D721Med (cell line): ENCODE measurements at regions not wholly inside any gene's neighbourhood (a gene's known extent, or its start where the extent isn't known, plus 50 kb on each side); places are given as distances from the start of the nearest gene placed in this dataset.

Experiments
- DNase-seq: peaks from one replicate; pipeline ENCODE4 v3.0.0; 2011; ENCODE audit warnings: low spot score; ENCODE audit not compliant: insufficient read length
- FAIRE-seq: peaks from 2 replicates; lab custom pipeline; 2011; peaks lifted over from hg19 to GRCh38; lab: Jason Lieb, UNC
- TF ChIP-seq, protein P1 (sequence below): IDR thresholded peaks from 2 replicates; pipeline ENCODE4 v1.5.1; 2012; ENCODE audit warnings: mild to moderate bottlenecking, control low read depth; ENCODE audit not compliant: insufficient read depth; ENCODE audit errors: missing control alignments

DNA sequence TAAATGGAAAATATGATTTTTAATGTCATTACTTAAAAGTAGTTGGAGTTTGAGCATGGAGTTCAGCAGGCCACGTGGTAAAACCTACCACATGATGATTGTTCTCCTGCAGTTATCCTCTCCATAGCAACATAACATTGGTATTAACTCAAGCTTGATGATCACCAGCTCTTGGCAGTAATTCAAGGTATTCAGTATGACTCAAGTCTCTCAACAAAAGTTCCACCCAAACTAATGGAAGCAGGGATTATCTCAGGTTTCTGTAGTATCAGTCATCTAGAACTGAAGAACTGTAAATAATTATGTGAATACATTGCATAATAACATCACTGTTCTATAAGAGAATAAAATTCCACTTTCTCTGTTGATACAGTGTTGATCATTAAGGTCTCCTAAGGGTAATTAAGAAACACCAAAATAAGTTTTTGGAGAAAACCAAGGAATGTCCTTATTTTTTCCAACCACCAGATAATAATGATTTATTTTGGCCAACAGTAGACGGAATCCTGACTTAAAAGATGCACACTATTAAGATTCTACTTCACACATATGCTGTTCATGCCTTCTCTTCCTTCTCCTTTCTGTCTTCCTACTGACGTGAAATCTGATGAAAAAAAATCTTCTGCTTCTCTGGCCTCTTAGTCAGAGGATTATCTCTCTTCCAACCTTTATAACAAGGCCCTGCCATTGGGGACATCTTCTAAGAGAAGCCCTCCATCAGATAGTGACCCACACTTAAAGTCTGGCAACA, 1092.3 kb downstream of the EFNB2 start:
- no peak for DNase-seq
- TF ChIP-seq, protein P1, sequence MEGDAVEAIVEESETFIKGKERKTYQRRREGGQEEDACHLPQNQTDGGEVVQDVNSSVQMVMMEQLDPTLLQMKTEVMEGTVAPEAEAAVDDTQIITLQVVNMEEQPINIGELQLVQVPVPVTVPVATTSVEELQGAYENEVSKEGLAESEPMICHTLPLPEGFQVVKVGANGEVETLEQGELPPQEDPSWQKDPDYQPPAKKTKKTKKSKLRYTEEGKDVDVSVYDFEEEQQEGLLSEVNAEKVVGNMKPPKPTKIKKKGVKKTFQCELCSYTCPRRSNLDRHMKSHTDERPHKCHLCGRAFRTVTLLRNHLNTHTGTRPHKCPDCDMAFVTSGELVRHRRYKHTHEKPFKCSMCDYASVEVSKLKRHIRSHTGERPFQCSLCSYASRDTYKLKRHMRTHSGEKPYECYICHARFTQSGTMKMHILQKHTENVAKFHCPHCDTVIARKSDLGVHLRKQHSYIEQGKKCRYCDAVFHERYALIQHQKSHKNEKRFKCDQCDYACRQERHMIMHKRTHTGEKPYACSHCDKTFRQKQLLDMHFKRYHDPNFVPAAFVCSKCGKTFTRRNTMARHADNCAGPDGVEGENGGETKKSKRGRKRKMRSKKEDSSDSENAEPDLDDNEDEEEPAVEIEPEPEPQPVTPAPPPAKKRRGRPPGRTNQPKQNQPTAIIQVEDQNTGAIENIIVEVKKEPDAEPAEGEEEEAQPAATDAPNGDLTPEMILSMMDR, result no peak
- FAIRE-seq, result no peak

DNA sequence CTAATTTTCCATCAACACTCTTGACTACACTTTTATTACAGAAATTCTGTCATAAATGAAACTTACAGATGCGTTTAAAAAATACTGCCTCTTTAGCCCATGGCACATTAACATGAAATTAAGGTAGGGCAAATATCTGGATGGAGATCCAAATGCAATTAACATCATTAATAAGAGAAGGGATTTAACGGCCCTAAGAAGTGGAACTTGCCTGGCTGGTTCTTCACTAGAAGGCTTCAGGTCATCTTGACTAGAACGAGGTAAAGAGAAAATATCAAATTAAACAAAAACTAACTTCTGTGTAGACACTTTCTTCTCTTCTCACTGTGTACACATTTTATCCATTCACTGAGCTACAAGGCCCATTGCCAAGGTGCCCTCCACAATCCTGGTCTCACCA, 1093.4 kb downstream of the EFNB2 start:
- DNase-seq (no peak), FAIRE-seq (no peak)
- TF ChIP-seq, protein P1, result no peak

DNA sequence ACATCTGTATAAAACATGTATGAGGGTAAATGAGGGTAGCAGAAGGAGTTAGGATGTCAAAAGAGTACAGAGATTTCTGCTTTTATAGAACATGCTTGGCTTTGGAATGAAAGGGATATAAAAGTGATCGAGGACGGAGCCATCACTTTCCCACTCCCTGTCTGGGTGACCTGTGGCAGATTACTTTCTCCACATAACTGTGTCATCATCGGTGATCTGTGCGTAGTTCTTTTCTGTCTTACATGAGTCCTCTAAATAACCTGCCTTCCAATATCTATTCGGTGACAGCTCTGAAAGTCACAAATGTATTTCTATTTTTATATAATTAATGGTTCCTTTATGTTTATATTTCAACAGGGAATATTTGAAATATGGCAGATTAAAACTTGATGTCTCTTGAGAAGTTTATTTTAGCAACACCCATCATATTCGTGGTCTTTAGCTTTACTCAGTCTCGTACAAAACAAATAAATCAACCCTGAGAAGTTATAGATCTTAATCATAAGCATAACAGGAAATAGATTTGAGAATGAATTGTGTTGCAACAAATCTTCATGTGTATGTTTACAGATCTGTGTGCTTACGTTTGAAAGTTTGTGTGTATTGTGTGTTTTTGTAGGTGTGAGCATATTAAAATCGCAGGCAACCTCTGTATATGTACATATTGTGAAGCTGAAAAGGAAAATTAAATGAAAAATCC, 1094.3 kb downstream of the EFNB2 start:
- TF ChIP-seq, protein P1, result no peak
- FAIRE-seq (no peak), DNase-seq (no peak)

DNA sequence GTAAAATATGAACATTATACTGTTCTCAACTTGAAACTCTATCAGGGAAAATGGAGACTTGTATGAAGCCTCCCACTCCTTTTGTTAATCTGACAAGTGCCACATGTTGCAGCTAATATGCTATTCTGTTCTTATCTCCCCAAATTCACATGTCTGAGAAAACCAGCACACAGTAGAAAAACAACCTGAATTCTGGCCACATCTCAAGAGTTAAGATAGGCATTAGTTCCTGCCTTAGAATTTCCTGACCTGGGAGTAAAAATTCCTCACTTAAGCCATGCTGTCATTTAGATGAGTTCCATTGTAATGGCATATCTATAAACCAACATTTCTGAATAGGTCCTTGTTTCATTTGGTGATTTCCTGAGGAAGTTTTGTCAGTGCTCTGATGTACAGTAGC, 1098.5 kb downstream of the EFNB2 start:
- TF ChIP-seq, protein P1, result no peak
- DNase-seq (no peak), FAIRE-seq (no peak)

DNA sequence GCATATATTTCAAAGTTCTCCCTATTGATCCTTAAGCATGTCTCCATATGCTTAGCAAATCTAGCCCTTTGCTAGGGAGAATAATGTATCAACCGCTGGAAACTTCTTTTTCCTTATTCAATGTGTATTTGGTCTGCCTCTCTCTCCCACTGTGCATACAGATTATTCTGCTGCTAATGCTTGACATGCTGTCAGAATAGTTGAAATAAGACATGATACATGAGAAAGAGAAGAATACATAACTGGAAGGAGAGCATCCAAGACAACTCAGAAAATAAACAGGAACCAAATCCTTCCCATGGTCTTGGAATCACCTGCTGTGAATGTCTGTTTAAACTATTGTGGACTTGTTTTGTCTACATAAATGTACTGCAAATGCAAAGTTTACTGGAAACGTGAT, 1103.0 kb downstream of the EFNB2 start:
- FAIRE-seq (no peak), DNase-seq (no peak)
- TF ChIP-seq, protein P1, result no peak

DNA sequence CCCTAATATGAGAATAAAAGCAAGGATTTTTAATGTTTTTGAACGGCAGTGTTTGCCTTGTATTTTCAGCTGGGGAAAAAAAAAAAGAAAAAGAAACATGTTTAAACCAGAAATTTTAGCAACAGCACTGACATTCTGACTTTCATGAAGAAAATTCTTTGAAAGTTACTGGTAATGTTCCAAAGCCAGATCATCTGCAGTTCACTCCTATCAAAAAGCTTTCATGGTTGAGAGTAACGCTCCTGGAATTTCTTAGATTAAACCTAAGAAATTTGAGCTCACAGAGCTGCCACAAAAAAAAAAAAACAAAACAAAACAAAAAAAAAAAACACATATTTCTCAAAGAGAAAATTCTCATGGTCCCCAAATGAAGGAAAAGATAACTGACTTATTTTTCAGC, 1106.7 kb downstream of the EFNB2 start:
- no peak for FAIRE-seq
- DNase-seq, result no peak
- TF ChIP-seq, protein P1, result no peak

DNA sequence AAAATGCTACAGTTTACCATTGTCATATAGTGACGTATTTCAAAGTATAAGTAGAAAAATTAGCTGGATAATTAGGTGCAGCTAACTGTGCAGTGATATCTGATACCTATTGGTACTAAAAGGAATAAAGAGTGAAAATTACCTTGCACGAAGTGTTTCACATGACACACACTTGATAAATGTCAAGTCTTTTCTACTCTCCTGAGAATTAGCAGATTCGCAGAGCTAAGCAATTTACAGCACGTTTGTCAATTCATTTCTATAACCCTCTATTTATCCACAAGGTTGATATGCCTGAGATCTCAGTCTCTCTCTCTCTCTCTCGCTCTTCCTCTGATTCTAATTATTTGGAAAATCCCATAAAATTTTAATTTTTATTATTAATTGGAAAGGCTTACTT, 1109.0 kb downstream of the EFNB2 start:
- FAIRE-seq (no peak), DNase-seq (no peak)
- TF ChIP-seq, protein P1, result no peak
